CD4-positive, alpha-beta T cell (primary cell): ENCODE measurements at regions not wholly inside any gene's neighbourhood (a gene's known extent, or its start where the extent isn't known, plus 50 kb on each side); places are given as distances from the start of the nearest gene placed in this dataset.

ENCODE experiments used
- ATAC-seq: fragments of 200-7000 bp; cut with Tn5 transposase; one replicate; pipeline ENCODE4 v1.10.0; 2022; ENCODE audit warnings: mild to moderate bottlenecking; ENCODE audit not compliant: poor library complexity
- CTCF ChIA-PET: fragments of 350-600 bp; sonication (Branson Sonifier 250); formaldehyde crosslinking; loops from one replicate; lab custom pipeline; 2021; ENCODE audit warnings: antibody characterized with exemption, inconsistent platforms; lab: Charles Lee
- POLR2A ChIA-PET: fragments of 350-600 bp; sonication (Branson Sonifier 250); formaldehyde crosslinking; loops from one replicate; lab custom pipeline; 2021; ENCODE audit warnings: antibody characterized with exemption, inconsistent platforms; lab: Charles Lee
- DNase-seq, 14 experiments: peaks; one replicate each; pipeline ENCODE4 v3.0.0-alpha.2; 2013 to 2020; ENCODE audit warnings: mixed read lengths in 2 of 14
- H3K27ac ChIP-seq, 2 donors: one replicate each; pipeline versions ENCODE4 v1.5.1 to v1.7.0; 2013; ENCODE audit warnings: low read length in 2 of 2, low read depth in 1 of 2, mild to moderate bottlenecking in 1 of 2
- H3K27me3 ChIP-seq, 2 experiments: 1 replicate in 1 of 2; 2 replicates in 1 of 2; pipeline versions ENCODE4 v1.6.1 to v1.7.0; 2013; ENCODE audit warnings: low read length in 2 of 2, control low read depth in 1 of 2, mild to moderate bottlenecking in 1 of 2, moderate library complexity in 1 of 2; ENCODE audit not compliant: insufficient read depth in 2 of 2, control insufficient read depth in 1 of 2
- H3K36me3 ChIP-seq: one replicate; pipeline ENCODE4 v1.6.1; 2013; ENCODE audit warnings: low read length, control low read depth; ENCODE audit not compliant: insufficient read depth
- H3K4me1 ChIP-seq: one replicate; pipeline ENCODE4 v1.6.1; 2013; ENCODE audit warnings: low read length, control low read depth; ENCODE audit not compliant: insufficient read depth
- H3K4me3 ChIP-seq: one replicate; pipeline ENCODE4 v1.5.1; 2013; ENCODE audit warnings: mild to moderate bottlenecking, low read length, moderate library complexity
- H3K9me3 ChIP-seq, 2 experiments: 1 replicate in 1 of 2; 2 replicates in 1 of 2; pipeline versions ENCODE4 v1.6.1 to v1.7.0; 2013; ENCODE audit warnings: low read length in 2 of 2, mild to moderate bottlenecking in 2 of 2, control low read depth in 1 of 2, moderate library complexity in 1 of 2; ENCODE audit not compliant: control insufficient read depth in 1 of 2, insufficient read depth in 1 of 2
- H3K27ac Mint-ChIP-seq: one replicate; pipeline ENCODE4 v1.8.0; 2020; ENCODE audit warnings: mixed read lengths
- H3K27me3 Mint-ChIP-seq: one replicate; pipeline ENCODE4 v1.8.0; 2021; ENCODE audit warnings: mixed read lengths
- H3K36me3 Mint-ChIP-seq: one replicate; pipeline ENCODE4 v1.8.0; 2021; ENCODE audit warnings: low read depth, mixed read lengths
- H3K4me1 Mint-ChIP-seq: one replicate; pipeline ENCODE4 v1.8.0; 2021; ENCODE audit warnings: low read depth, mixed read lengths
- H3K4me3 Mint-ChIP-seq: one replicate; pipeline ENCODE4 v1.8.0; 2020; ENCODE audit warnings: mild to moderate bottlenecking, mixed read lengths
- H3K9me3 Mint-ChIP-seq: one replicate; pipeline ENCODE4 v1.8.0; 2020; ENCODE audit warnings: mixed read lengths
- CTCF ChIP-seq: fragments of 200-600 bp; IDR thresholded peaks from one replicate; pipeline ENCODE4 v1.8.0; 2022; ENCODE audit warnings: antibody characterized with exemption, mild to moderate bottlenecking
- intact Hi-C, 2 experiments: fragments of 100-400 bp; cut with DNase I in 1 of 2; cut with micrococcal nuclease in 1 of 2; formaldehyde crosslinking; loops; one replicate each; pipeline versions ENCODE4 v1.15.1 to v1.9.0; 2023 to 2025; cut with DNase I, micrococcal nuclease

- ChIA-PET CTCF (no interaction called here), POLR2A (no interaction called here)
- Mint-ChIP-seq H3K36me3 (no peaks in the 10 kb centered on the region), H3K4me1 (no peaks in the 10 kb centered on the region), H3K4me3 (no peak overlapping the region), H3K27me3 (peaks cover 27% of the 10 kb centered on the region), H3K27ac (no peak overlapping the region), H3K9me3 (no peaks in the 10 kb centered on the region)
- intact Hi-C loops, result no loop called here
- ATAC-seq (no peak), DNase-seq (no peak)
- Histone ChIP-seq H3K9me3 (no peaks in the 10 kb centered on the region), H3K27ac (no peak overlapping the region), H3K4me1 (no peaks in the 10 kb centered on the region), H3K4me3 (no peak overlapping the region), H3K27me3 (peaks cover 5 to 10% of the 10 kb centered on the region in 2 experiments), H3K36me3 (no peaks in the 10 kb centered on the region)
- TF ChIP-seq CTCF, result no peak
Measured at GRCh38 chr9:77084094-77084493, 64.6 kb downstream of the FOXB2 start.

DNA sequence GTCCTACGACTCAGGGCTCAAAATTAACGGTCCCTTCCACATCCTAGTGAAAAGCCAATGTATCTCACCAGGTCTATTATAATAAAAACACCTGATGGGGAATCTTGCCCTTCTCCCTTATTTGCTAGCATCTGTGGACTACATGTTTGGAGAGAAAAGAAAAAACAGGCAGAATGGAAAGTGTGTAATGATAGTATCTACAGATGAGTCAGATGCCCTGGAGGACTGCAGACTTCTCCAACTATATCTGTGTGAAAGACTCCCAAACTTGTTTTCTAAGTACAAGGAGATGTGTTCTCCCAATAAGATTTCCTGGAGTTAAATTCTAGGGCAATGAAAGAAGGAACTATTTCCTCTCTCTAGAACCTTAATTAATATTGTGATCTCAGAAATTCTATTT is 66.0 kb downstream of the FOXB2 start:
- intact Hi-C loops, result no loop called here
- H3K36me3 Mint-ChIP-seq, result no peaks in the 10 kb centered on the region
- Histone ChIP-seq H3K9me3 (no peaks in the 10 kb centered on the region), H3K36me3 (no peaks in the 10 kb centered on the region), H3K4me3 (no peak overlapping the region), H3K4me1 (no peaks in the 10 kb centered on the region), H3K27me3 (peaks cover 5 to 10% of the 10 kb centered on the region in 2 experiments), H3K27ac (no peak overlapping the region)
- ChIA-PET POLR2A (no interaction called here), CTCF (no interaction called here)
- H3K4me1 Mint-ChIP-seq, result no peaks in the 10 kb centered on the region
- H3K4me3 Mint-ChIP-seq, result no peak overlapping the region
- H3K27ac Mint-ChIP-seq, result no peak overlapping the region
- no peak for TF ChIP-seq CTCF
- ATAC-seq, result no peak
- DNase-seq, result no peak
- H3K27me3 Mint-ChIP-seq, result peaks cover 27% of the 10 kb centered on the region
- no peaks in the 10 kb centered on the region for H3K9me3 Mint-ChIP-seq

GRCh38 chr9:77087506-77087905 is 68.1 kb downstream of the FOXB2 start:
- no peaks in the 10 kb centered on the region for H3K36me3 ChIP-seq
- DNase-seq (no peak), ATAC-seq (no peak)
- Mint-ChIP-seq H3K36me3 (no peaks in the 10 kb centered on the region), H3K4me3 (no peak overlapping the region), H3K4me1 (no peaks in the 10 kb centered on the region), H3K27me3 (peaks cover 41% of the 10 kb centered on the region), H3K27ac (no peak overlapping the region), H3K9me3 (no peaks in the 10 kb centered on the region)
- ChIA-PET CTCF (no interaction called here), POLR2A (no interaction called here)
- H3K27ac ChIP-seq, result no peak overlapping the region
- H3K4me1 ChIP-seq, result no peaks in the 10 kb centered on the region
- intact Hi-C loops, result no loop called here
- H3K4me3 ChIP-seq, result no peak overlapping the region
- peaks cover 5 to 10% of the 10 kb centered on the region in 2 experiments for H3K27me3 ChIP-seq
- no peaks in the 10 kb centered on the region for H3K9me3 ChIP-seq
- TF ChIP-seq CTCF, result no peak
